HG03378 (cell line): ENCODE measurements at regions not wholly inside any gene's neighbourhood (a gene's known extent, or its start where the extent isn't known, plus 50 kb on each side); places are given as distances from the start of the nearest gene placed in this dataset.

Experiments
- ATAC-seq: cut with Tn5 transposase; IDR thresholded peaks from one replicate; pipeline ENCODE4 v1.9.1; 2021; ENCODE audit warnings: mild to moderate bottlenecking, moderate library complexity; ENCODE audit not compliant: unreplicated experiment

DNA sequence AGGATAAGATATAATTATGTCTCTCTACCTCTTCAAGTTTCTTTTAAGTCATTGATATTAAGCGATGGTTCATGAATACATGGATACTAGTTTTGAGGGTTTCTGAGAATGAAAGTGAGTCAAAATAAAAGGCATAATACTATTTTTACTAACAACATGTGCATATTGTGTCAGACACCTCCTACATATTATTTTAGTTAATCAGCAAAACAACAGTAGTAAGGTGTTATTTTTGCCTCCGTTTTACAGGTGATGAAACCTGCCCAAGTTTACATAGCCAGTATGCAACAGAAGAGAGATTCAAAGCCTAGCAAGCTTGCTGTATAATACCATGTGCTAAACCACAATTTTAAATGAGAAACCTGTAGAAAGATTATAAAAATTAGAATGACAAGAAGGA lies 544.1 kb downstream of the EPHA5 start:
- no peak for ATAC-seq

DNA sequence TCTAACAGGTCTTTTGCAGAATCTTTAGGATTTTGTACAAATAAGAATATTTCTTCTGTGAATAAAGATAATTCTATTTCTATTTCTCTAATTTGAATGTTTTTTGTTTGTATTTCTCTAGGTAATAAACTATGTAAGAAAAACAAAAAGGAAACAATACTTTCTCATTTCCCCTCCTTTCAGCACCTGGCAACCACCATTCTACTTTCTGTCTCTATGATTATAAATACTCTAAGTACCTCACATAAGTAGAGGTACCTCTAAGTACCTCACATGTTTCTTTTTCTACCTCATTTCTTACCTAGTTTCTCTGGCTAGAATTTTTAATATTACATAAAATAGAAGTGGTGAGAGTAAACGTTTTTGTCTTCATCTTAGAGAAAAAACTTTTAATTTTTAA lies 550.0 kb downstream of the EPHA5 start:
- ATAC-seq, result no peak

DNA sequence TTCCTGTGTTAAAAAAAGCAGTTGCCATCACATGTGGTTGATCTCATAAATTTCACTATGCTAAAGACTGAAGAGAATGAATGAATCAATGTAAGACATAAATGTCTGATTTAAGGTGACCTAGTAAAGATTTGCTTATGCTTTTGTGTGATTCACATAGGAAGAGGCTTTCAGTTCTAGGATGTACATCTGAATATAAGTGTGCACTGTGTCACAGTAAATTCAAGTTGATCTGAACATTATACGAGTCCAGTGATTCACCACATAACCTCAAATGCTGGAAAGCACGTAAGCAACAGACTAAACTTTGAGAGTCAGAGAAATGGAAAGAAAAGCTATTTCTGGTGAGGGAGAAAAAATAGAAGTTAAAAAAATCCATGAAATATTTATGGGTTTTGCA lies 567.9 kb downstream of the EPHA5 start:
- no peak for ATAC-seq

DNA sequence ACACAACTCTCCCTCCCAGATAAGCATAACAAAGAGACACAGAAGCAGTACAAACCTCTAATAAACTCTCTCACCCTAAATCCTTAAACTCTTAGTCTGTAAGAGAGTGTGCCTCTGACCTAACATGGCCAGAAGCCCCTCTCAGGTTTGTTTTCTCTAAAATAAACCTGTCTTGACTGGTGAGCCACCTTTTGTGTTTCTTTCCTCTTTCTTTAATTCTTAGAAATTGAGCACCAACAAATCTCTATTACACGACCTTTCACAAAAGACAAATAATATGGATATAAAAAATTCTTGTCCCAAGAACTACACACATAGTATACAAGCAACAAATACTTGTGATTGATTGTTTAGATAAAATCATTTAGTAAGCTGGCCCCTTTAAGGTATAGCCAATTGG lies 573.7 kb downstream of the EPHA5 start:
- no peak for ATAC-seq

DNA sequence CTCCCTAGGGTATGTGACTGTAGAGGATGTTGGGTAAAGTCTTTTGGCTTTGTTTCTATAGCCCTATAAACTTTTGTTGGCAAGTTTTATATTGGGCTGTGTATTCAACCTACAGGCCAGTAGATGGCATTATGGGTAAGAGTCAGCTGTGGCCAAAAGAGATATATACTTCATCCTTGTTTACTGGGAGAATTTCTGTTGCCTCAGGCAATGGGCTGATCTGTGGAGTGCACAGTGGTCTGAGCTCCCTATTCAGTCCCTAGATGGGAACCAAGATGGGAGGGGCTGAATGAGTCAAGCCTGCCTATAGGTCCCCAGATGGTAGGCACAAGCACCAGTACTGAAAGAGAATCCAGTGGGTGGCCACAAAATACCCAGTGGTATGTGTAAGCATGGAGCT lies 580.6 kb downstream of the EPHA5 start:
- no peak for ATAC-seq

DNA sequence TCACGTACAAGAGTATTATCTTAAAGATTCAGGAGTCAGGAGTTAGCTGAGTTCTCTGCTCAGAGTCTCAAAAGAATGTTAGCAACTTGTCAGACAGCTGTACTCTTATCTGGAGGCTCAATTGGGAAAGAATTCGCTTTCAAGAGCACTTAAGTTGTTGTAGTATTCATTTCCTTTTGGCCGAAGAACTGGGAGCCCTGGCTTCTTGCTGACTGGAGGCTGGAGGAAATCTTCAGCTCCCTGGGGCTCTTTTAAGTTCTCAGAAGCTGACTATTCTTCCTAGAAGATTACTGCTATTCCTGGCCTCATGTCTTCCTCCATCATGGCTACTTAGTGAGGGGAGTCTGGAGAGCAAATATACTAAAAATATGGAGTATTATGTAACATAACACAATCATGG lies 587.2 kb downstream of the EPHA5 start:
- no peak for ATAC-seq

DNA sequence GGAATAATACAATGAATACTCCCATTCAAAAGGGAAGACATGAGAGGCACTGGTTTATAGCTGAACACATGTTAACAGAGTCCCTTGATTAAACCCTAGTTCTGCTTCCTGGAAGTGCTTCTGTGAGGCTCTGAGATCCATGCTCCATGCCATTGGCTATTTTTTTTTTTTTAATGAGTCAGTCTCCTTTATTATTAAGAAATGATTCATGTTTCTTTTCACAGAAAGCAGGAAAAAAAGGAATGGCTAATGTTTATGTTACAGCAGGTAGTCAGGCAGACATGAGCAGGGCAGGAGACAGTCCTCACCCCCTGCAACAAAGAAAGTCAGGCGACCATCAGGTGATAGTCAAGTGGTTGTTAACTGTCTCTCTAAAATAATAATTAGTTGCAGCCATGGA lies 598.7 kb downstream of the EPHA5 start:
- no peak for ATAC-seq

DNA sequence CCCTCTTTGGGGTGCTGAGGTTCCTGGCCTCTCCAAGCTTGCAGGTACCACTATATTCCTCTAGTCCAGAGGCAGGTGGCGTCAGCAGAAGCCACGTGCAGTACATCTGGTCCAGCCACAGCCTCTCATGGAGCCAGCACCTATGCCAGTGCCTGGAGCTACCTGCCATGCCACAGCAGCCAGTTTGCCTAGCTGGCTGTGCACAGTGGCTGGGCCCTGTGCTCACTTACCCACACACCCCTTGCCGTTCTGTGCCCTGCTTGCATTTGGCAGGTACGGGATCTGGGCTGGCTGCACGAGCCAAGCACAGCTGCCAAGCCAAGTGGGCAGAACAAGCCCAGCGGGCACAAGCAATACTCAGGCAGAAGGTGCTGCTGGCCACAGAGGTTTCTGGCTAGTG lies 601.1 kb downstream of the EPHA5 start:
- no peak for ATAC-seq

DNA sequence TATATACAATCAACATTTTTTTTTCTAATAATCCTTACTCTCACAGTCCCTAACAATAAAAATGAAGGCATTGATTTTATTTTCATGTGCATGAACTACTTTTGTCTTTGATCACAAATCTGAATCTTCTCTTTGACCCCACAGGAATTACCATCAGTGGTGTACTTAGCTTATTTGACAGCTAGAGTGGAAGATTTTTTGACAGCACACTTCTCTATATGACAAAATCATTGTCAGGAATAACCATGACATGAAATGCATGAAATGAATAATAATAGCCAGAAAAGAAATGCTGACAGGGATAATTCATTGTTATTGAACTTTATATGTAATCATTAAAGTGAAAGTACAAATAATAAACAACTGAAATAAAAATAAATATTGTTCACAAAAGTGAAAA lies 604.2 kb downstream of the EPHA5 start:
- no peak for ATAC-seq

DNA sequence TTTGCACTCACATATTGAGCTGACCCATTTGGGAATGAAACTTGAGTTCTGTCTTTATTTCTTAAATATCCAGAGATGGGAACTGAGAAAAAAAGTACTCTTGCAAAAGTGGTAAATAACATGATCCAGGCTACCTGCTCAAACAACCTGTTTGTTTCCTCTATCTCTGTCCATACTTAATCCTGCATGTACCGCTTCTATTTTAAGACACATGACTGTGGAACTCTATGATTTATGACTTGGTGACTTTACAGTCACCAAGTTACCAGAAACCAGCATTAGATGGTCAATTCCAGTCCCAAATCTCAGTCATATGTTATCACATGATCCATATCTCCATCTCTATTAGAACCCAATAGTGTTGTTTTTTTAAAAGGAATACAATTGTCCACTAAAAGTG lies 606.7 kb downstream of the EPHA5 start:
- ATAC-seq, result no peak

DNA sequence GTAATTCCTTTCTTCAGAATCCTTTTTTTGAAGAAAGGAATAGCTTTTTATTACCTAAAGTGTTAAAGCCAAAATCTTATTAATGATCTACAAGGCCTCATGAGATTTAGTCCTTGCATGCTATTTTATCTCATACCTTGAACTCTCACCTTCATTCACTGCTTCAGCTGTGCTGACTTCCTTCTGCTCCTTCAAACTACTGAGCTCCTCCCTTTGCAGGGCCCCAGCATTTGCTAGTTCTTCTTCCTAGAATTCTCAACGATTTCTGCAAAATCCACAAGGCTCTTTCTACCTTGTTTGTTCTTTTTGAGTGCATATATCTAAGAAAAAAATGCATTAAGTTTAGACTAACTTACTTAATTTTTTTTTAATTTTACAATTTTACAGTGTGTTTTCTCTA lies 619.5 kb downstream of the EPHA5 start:
- ATAC-seq, result no peak

DNA sequence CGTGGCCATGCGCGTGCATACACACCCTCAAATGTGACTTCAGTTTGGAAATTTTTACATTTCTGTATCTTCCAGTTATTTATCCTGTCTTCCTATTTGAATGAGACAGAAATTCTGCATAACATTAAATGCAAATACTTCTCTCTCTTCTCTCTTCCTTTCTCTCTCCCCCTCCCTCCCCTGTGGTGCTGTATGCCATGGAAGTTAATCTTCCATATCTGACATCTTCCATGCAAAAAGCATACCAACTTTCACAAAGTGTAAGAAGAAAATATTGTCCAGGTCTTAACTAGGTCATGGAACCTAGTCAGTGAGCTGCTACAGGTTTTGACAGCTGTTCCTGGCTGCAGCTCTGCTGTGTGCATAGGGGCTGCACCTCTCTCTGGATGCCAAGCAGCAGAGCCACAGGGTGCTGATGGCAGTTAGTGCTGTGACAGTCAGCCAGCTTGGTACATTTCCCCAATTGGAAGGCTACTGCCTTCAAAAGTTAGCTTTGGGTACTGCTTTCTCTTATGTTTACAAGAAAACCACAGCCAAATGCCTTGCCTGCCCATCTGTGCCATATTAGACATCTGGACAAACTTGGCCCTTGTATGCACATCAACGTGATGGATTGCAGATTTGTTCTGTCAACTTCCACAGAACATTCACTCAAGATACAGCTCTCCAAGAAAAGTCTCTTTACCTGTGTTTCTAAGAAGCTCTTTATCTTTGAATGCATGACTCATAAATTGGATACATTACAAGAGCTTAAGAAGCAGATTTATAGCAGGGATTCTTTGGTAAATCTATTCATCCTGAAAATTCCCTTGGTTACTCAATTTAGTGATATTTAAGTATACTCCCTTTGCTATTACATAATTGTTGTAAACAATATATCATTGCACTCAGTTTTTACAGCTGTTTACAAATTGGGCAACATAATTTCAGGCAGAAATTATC lies 623.8 kb downstream of the EPHA5 start:
- no peak for ATAC-seq

DNA sequence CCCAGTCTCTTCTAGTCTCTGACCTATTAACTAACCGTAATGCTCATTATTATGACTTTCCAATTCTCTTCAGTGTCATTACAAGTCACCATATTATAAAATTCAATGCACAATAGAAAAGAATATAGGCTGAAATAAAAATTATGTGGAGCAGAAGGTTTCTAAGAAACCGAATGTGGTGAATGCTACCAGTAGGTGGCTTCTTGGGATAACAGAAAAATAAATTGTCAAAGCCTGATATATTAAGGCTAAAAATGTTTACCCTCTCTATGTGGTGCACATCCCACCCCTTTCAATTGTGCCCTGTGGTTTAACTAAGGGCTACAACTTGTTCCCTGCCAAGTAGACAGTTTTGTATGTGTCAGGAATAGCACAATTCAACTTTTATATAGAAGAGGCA lies 624.6 kb upstream of the TECRL start:
- no peak for ATAC-seq

DNA sequence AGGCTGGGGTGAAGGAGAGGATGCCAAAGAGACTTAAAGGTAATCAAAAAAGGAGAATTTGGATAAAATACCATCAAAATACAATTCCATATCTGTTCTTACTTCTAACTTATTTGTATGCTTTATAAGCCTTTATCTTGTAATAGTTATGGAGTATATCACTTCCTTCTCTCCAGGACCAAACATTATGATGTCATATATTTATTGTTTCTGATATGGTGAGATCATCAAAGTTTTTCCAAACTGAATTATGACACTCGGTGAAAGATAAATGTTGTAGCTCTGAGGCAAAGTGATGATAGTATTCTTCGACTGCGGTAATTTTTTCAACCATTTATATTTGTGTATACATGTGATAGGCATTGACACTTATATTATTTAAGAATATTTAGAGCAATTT lies 619.3 kb upstream of the TECRL start:
- no peak for ATAC-seq

DNA sequence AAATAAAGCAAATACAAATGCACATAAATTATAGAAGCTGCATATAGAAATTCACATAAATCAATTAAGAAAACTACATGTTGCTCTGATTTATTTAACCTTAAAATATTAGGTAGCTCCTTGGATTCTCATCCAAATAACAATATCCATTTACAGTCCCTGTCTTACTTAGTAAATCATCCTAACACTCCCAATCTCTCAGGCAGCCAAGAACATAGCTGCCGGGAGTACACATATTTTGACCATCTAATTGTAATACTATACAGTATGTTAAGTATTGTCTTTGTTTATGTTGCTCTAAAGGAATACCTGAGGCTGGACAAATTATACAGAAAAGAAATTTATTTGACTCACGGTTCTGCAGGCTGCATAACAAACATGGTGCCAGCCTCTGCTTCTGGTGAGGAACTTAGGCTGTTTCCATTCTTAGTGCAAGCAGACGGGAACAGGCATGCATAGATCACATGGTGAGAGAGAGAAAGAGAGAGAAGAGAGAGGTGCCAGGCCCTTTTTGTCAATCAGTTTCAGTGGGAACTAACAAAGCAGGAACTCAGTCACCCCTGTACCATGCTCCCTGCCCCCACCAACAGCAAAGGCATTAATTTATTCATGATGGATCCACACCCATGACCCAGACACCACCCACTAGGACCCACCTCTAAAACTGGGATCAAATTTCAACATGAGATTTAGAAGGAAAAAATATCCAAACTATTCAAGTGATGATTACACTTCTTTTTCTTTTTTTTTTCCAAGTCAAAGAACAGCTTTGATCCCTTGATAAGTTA lies 614.8 kb upstream of the TECRL start:
- no peak for ATAC-seq

DNA sequence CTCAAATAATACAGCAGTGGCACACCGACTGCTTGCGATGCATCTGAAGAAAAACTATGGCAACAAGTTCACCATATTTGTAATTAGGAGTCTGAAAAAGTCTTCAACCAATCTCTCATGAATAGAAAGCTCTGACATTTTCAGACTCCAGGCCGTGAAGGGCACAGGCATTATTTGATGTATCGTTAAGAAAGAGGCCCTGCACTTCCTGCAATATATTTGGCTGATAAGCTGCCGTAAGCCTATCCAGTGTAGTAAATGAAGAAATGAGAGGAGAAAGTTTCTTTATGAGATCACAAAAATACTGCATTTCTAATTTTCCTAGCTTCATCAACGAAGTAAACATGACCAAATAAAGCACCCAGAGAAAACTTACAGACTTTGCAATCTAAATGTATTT lies 613.8 kb upstream of the TECRL start:
- ATAC-seq, result no peak

DNA sequence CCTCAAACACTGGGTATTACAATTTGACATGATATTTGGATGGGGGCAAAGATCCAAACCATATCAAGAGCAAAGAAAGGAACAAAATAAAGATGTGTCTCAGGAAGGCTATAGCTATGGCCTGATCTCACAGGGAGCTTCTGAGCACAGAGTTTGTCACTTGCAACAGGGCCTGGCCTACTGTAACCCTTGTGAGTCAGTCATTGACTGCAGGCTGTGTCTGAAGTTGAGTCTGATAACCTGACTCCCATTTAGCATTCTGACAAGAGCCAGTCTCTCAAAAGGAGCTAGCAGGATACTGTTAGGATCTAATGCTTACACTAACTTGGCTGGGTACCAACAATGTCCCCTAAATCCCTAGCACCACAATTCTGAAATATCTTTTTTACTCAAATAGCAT lies 612.5 kb upstream of the TECRL start:
- ATAC-seq, result no peak

DNA sequence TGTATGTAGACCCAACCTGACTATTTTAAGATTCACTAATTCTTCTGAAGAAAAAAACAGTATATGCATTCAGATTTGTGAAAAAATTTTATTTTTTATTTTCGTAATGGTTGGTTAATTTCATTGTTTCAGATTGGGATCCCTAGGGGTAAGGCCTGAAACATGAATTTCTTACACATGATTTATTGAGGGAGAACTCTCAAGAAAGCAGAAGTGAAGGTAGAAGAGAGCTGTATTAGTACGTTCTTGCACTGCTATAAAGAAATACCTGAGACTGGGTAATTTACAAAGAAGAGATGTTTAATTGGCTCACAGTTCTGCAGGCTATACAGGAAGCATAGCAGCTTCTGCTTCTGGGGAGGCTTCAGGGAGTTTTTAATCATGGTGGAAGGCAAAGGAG lies 611.9 kb upstream of the TECRL start:
- no peak for ATAC-seq

DNA sequence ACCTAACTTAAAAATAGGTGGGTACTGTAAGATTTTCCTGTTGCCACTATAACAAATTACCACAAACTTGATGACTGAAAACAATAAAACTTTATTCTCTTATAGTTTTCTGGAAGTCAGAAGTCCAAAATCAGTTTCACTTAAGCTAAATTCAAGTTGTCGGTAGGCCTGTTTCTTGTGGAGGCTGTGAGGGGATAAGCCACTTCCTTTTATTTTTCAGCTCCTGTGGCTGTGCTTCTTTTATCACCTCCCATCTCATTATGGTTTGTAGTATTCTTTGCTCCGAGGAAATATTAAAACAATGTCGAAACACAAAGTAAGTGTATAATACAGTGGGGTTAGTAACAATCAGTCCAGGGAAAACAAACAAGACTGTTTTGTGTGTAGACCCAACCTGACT lies 610.5 kb upstream of the TECRL start:
- ATAC-seq, result no peak

DNA sequence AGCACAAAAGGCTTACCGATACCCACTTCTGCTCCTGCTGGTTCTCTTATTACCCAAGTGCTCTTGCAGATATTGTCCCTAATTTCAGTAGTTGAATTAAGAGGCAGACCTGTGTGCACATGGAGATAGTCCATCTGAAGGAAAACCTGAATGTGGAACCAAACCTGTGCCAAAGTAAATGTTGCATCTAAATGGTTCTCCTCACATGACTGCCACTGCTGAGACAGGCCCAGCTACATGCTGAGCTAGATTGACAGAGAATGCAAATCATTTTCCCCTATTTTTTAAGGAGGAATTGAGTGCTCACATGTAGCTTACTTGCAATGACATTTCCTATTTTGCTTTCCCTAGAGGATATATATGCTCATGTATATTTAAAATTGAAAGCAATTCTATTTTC lies 609.1 kb upstream of the TECRL start:
- no peak for ATAC-seq

DNA sequence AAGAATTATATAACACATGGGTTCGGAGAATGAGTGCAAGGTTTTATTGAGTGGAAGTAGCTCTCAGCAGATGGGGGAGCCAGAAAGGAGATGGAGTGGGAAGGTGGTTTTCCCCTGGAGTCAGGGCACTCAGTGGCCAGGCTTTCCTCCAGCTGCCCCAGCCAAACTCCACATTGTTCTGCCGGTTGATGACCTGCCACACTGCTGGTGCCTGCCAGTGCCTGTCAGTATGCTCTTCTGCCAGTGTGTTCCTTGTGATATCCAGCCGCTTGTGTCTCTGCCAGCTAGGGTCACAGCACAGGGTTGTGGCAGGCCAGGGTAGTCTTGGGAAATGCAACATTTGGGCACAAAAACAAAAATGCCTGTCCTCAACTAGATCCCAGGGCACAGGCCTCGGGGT lies 604.8 kb upstream of the TECRL start:
- no peak for ATAC-seq

DNA sequence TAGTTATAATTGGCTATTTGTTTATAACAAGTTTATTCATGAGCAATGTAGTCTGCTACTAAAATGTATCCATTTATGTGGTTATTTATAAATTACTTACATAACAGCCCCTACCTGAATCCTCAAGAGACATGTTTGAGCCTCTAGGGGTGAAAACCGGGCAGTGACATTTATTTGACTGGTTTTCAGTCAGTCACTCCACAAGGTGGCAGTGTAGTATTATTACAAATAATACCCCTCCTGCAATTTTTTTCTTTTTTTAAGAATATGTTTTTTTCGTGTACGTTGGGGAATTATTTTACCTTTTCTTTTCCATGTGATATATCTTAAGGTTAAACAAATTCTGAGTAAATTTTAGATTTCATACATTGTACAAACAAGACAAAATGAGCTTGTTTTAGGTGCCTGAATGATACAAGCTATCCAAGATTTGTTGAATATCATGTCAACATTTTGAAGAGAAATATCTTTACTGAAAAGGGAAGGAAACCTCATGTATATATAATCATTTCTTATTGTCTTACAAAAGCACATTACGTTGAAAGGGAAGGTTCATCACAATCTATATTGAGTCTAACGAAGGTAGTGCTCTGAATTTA lies 598.7 kb upstream of the TECRL start:
- peak; percentile 51 for ATAC-seq
